SK-MEL-5 (cell line): ENCODE measurements at regions not wholly inside any gene's neighbourhood (a gene's known extent, or its start where the extent isn't known, plus 50 kb on each side); places are given as distances from the start of the nearest gene placed in this dataset.

Experiments used
- DNase-seq: peaks from one replicate; pipeline ENCODE4 v3.0.0-alpha.2; 2016; ENCODE audit warnings: low read depth, low spot score
- in situ Hi-C: cut with HindIII; loops from 2 replicates; pipeline ENCODE4 v1.10.0; 2016; ENCODE audit warnings: low sequenced_read_pairs, high pct_unique_total_duplicates, low pct_unique_long_range_greater_than_20kb

DNA sequence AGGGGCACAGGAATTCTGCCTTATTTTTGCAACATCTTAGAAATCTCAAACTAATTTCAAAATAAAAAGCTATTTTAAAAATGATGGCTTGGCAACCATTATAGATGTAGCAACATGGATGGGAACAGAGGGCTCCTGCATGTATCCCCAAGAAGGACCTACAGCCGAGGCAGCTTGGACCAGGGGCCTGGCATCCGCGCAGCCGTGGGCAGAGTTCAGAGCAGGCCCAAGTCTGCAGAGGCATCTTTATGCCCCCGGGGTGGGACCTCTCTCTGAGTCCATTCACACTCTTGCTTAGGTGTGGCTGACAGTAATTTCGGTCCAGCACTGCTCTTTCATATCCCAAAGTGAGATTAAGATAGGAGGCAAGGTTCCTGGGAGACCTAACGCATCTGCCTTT is 425.8 kb upstream of the MYT1L start:
- DNase-seq = no peak
- in situ Hi-C loops = no loop called here

DNA sequence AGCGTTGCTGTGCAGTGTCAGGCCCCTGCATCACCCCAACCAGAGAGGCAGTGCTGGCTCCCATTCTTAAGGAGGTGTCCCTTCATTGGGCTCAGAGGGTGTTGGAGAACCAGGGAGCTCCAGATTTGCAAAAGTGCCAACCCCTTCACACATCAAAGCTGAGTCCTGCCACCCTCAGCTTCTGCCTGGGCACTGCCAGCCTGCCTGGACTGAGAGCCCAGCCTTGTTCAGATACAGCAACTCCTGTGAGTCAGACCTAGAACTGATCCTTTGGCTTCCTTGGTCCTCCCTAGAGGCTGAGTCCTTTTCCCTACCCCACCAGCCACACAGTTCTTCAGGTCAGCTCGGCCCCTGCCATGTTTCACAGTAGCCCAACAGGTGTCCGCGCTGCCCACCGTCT is 424.9 kb upstream of the MYT1L start:
- in situ Hi-C loops = no loop called here
- no peak for DNase-seq

GRCh38 chr2:2754940-2755339 is 423.9 kb upstream of the MYT1L start:
- no peak for DNase-seq
- in situ Hi-C loops = no loop called here

DNA sequence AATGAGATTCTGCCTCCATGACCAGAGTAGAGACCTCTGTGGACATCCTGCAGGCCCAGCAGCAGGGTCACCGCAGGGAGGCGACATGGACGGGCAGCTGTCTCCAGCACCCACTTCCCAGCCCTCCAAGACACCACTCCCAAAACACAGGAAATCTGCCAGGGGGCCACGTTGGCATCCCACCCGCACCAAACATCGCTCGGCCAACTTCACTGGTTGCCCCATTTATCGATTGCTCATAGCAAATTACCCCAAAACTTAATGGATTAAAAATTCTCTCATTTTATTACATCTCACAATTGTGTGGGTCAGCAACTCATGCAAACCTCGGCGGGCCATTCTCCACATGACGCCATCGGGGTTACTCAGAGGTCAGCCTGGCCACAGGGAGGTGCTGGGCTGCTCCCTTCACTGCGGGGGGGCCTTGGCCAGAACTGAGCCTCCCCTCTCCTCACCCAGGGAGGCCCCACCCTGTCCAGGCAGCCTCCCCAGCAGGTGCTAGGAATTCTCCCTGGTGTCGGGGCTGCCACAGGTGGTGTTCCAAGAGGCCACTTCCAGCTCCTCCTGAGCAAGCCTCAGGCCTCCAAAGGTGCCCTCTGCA is 420.7 kb upstream of the MYT1L start:
- in situ Hi-C loops = no loop called here
- DNase-seq = no peak

DNA sequence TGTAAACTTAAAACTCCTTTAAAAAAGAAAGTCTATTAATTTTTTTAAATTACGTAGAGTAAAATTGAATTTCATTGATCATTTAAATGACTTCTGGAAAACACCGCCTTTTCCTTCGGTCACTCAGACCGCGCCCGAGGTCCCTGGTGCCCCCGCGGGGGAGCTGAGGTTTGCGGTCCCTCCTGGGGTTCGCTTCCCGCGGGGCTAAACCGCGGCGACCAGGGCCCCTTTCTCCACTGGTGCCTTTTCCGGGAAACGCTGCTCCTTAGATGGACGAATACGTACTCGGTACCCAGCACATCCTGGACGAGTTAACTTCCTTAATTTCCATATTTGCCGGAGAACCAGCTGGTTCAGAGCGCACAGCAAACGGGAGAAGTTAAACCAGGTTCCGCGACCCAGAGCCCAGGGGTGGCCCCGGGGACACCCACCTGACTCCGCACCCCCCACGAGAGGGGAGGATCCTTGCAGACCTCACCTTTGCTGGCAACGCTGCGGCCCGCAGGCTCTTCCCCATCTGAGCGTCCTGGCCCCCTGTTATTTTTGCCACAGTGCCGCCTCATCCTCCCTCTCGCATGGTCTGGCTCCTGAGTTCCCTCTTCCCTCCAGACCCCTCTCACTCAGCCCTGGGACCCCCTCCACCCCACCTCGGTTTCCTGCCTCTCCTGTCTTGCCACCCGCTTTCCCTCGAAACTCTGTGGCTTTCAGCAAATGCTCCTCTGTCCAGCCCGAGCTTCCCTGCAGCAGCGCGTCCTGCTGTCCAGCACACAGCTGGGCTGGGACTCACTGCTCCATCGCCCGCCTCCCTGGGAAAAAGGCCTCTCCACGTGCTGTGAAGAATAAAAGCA is 420.0 kb upstream of the MYT1L start:
- DNase-seq = no peak
- in situ Hi-C loops = no loop called here

DNA sequence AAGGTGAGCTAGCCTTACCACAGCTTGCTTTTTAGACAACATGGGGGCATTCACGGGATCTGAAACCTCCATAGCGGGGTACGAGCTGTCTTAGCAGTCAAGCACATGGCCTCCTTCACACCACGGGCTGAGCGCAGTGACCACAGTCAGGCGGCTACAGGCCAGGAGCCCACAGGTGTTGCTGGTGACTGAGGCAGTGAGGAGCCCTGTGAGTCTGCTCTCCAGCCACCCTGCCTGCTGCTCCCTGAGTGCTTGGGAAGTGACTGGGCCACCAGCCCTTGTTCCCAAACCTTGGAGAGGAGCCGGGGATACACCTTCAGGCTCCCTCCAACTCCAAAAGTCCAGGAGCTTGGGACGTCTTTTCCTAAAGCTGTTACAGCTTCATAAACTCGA is 418.1 kb upstream of the MYT1L start:
- no peak for DNase-seq
- in situ Hi-C loops = no loop called here

DNA sequence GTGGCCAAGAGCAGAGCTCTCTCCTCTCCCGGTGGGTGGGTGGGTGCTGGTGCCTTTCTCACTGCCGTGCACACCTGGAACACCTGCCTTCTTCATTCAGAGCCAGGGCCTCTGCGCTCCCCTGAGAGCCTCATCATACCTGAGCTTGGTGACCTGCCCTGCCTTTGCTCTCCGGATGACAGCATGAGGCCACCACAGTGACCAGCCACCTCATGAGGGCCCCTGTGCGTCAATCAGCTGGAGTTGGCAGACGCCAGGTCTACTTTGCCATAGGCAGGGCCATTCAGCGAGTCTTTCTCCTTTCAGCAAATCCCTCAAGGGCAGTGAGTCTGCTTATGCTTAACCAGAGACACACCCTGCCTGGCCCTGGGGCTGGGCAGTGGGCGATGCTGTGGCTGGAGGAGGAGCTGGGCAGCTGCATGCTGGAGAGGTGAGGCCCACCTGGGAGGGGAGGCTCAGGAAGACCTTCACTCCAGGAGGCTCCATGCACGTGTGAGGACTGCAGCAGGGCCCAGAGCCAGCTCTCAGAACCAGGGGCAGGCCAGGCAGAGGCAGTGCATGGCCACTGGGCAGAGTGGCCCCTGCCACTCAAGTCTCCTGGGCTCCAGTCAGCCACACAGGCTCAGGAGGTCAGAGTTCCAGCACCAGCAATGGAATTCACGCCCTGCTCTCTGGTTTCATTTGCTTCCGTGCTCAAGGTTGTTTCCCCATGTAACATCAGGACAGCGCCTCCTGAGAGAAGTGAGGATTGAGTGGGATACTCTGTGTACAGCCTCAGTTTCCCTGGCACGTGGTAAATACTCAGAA is 417.5 kb upstream of the MYT1L start:
- in situ Hi-C loops = no loop called here
- no peak for DNase-seq

- DNase-seq = no peak
- in situ Hi-C loops = no loop called here
Observed at GRCh38 chr2:2747797-2748301, 416.8 kb upstream of the MYT1L start.

DNA sequence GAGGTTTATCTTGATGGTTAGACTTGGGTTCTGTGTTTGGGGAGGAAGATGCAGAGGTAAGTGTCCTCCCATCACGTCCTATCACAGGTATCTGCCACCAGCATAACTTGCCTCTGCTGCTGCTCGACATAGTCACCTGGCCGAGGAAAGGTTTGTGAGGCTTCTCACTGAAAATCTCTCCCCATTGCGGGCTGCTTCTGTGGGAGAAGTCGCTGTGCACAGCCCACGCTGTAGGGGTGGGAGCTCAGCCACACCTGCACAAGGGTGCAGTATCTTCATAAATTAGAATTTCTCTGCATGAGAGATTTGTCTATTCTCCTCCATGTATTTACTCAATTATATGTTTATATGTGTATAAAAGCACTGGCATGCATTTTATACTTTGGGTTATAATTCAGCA is 415.7 kb upstream of the MYT1L start:
- no peak for DNase-seq
- in situ Hi-C loops = no loop called here

GRCh38 chr2:2744958-2745715 is 414.1 kb upstream of the MYT1L start:
- DNase-seq = no peak

DNA sequence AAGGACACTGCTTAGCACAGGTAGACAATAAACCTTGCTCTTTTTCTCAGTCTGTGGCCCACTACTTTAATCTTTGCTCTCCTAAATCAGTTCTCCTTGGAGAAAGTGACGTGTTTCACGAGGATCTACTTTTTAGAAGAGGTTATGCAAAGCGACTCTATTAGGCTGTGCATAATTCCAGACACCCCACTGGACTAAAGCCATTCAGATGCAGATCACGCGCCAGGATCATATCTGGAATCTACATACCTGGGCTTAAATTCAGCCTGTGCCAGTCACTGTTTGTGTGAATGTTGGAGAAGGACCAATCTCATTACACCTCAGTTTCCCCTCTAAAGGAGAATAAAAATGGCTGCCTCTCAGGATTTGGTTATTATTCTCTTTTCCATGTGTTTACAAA is 413.0 kb upstream of the MYT1L start:
- no peak for DNase-seq
- in situ Hi-C loops = no loop called here

More at GRCh38 chr2:2744958-2745715, 414.1 kb upstream of the MYT1L start:
- in situ Hi-C loops = no loop called here

DNA sequence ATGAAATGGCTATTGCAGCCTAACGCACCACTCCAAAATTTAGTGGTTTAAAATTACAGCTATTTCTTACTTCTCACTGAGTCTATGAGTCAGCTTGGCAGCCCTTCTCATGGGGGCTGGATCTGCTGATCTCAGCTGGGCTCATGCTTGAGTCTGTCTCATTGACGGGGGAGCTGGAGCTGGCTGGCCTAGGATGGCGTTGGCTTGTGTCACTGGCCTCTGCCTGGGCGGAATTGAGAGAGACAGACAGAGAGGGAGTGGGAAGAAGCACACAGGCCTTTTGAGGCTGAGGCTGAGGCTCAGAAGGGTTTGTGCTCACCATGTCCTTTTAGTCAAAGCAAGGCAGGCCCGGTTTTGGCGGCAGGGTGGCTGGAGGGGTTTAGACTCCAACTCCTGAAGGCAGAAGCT is 412.1 kb upstream of the MYT1L start:
- in situ Hi-C loops = no loop called here
- no peak for DNase-seq

GRCh38 chr2:2742726-2743125 is 411.7 kb upstream of the MYT1L start:
- in situ Hi-C loops = no loop called here
- DNase-seq = no peak

GRCh38 chr2:2740238-2740775 is 409.2 kb upstream of the MYT1L start:
- in situ Hi-C loops = no loop called here

DNA sequence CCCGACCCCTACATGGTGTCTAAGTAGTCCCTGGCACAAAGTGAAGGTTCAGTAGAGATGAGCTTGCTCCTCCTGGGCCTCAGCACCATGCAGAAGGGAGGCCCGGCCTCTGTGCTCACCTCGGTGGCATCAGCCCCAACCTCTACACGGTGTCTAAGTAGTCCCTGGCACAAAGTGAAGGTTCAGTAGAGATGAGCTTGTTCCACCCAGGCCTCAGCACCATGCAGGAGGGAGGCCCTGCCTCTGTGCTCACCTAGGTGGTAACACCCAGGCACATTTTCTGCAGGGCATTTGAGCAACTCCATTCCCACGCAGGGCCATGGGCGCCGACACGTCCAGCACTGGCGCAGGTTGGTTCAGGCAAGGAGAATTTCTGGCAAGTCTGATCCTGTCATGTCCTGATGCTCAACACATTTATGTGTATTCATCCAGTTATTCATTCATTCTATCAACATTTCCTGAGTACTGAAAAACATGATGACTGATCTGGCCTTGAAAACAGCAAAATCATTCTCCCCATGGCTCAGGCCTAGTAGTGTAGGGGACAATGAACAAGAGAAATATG is 408.2 kb upstream of the MYT1L start:
- no peak for DNase-seq
- in situ Hi-C loops = no loop called here

More at GRCh38 chr2:2740238-2740775, 409.2 kb upstream of the MYT1L start:
- no peak for DNase-seq

DNA sequence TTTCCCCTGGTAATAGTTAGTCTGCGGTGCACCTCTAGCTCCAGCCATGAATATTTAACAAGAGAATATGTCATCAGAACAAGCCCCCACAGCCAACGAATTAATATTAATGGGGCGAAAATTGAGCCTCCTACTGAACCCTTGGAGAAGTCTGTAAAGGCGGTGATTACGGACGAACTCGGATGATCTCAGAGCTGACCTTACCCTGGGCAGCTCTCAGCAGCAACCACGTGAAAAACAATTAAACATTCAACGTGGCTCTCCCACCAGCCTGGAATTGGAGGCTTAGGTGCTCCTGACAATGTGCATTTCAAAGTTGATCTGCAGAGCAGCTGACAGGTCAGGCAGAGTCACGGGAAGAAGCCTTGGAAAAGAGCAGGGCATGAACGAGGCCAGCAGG is 407.6 kb upstream of the MYT1L start:
- DNase-seq = no peak
- in situ Hi-C loops = no loop called here

DNA sequence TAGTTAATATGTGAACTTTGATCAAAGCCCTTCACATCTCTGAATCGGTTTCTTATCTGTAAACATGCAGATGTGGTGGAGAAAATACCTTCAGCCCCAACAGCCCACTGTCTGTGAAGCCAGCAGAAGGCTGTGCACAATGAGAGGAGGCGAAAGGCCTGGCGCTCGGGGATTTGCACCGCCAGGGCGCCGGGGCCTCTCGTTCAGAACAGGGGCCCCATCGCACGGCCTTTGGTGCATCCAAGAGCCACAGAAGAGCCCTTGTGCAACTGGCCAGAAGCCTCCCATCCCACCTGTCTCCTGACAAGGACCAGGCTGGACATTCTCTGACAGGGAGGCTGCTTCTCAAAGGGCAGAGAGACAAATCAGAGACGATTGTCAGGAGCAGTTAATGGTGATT is 407.2 kb upstream of the MYT1L start:
- DNase-seq = no peak
- in situ Hi-C loops = no loop called here
